ENCODE measurements at regions not wholly inside any gene's neighbourhood (a gene's known extent, or its start where the extent isn't known, plus 50 kb on each side); places are given as distances from the start of the nearest gene placed in this dataset.

GRCh38 chr18:66316701-66317100 lies 287.2 kb downstream of the CDH19 start:
- no peak overlapping the region for H3K4ac ChIP-seq (ENCODE audit: low read length)
- H2AFZ ChIP-seq (ENCODE audit: low read length) = peak overlapping the region; percentile 55
- no peaks in the 10 kb centered on the region for H3K27me3 ChIP-seq (ENCODE audit: control insufficient read depth in 3 of 3, insufficient read depth in 3 of 3, low read depth in 1 of 3, low read length in 3 of 3)
- no peak overlapping the region for H4K8ac ChIP-seq (ENCODE audit: low read depth, low read length)
- H3K9ac ChIP-seq (ENCODE audit: low read depth, low read length, poor library complexity) = no peak overlapping the region
- H2AK5ac ChIP-seq (ENCODE audit: low read depth, low read length) = no peak overlapping the region
- H3K23ac ChIP-seq (ENCODE audit: low read depth, low read length, poor library complexity) = no peak overlapping the region
- no CpG with 5 or more reads among the region's 4 CpGs for WGBS, 2 donors (ENCODE audit: extremely low coverage in 2 of 2, insufficient read length in 2 of 2, insufficient replicate concordance in 1 of 2)
- no peaks in the 10 kb centered on the region for H3K36me3 ChIP-seq (replicated peaks in 1 of 2; ENCODE audit: control insufficient read depth in 2 of 2, insufficient read depth in 2 of 2, low read length in 2 of 2)
- H2BK12ac ChIP-seq (ENCODE audit: low read length) = no peak overlapping the region
- DNase-seq (ENCODE audit: low spot score) = peak; percentile 17
- H3K9me3 ChIP-seq (replicated peaks in 1 of 2; ENCODE audit: control insufficient read depth in 2 of 2, insufficient read depth in 1 of 2, low read depth in 1 of 2, low read length in 2 of 2) = no peaks in the 10 kb centered on the region
- H3K14ac ChIP-seq (ENCODE audit: low read length) = no peak overlapping the region
- H3K4me1 ChIP-seq (ENCODE audit: control insufficient read depth in 2 of 2, insufficient read depth in 1 of 2, low read depth in 1 of 2, low read length in 2 of 2) = no peaks in the 10 kb centered on the region
- H4K91ac ChIP-seq (ENCODE audit: low read depth, low read length, poor library complexity) = no peak overlapping the region
- H3K4me3 ChIP-seq (ENCODE audit: low read length in 2 of 2) = no peak overlapping the region
- H3K4me2 ChIP-seq (ENCODE audit: insufficient read depth, low read length, poor library complexity, severe bottlenecking) = no peak overlapping the region
- no peak overlapping the region for H3K27ac ChIP-seq (replicated peaks; ENCODE audit: low read length)
- H2BK15ac ChIP-seq (ENCODE audit: low read length) = no peak overlapping the region
- no peak overlapping the region for H3K18ac ChIP-seq (ENCODE audit: low read length)
- H2BK5ac ChIP-seq (ENCODE audit: low read length) = no peak overlapping the region
- no peaks in the 10 kb centered on the region for H3K79me1 ChIP-seq (ENCODE audit: low read depth, low read length)
- H2BK120ac ChIP-seq (ENCODE audit: low read depth, low read length) = no peak overlapping the region

- Histone ChIP-seq H3K27me3 (ENCODE audit: control insufficient read depth in 3 of 3, insufficient read depth in 3 of 3, low read depth in 1 of 3, low read length in 3 of 3) (no peaks in the 10 kb centered on the region), H2BK12ac (ENCODE audit: low read length) (no peak overlapping the region), H2BK15ac (ENCODE audit: low read length) (no peak overlapping the region), H3K79me1 (ENCODE audit: low read depth, low read length) (no peaks in the 10 kb centered on the region), H3K36me3 (replicated peaks in 1 of 2; ENCODE audit: control insufficient read depth in 2 of 2, insufficient read depth in 2 of 2, low read length in 2 of 2) (no peaks in the 10 kb centered on the region), H3K4me3 (ENCODE audit: low read length in 2 of 2) (no peak overlapping the region), H3K18ac (ENCODE audit: low read length) (no peak overlapping the region), H3K4ac (ENCODE audit: low read length) (no peak overlapping the region), H3K9ac (ENCODE audit: low read depth, low read length, poor library complexity) (no peak overlapping the region), H2AFZ (ENCODE audit: low read length) (no peak overlapping the region), H2BK5ac (ENCODE audit: low read length) (no peak overlapping the region), H3K4me2 (ENCODE audit: insufficient read depth, low read length, poor library complexity, severe bottlenecking) (no peak overlapping the region), H3K4me1 (ENCODE audit: control insufficient read depth in 2 of 2, insufficient read depth in 1 of 2, low read depth in 1 of 2, low read length in 2 of 2) (no peaks in the 10 kb centered on the region), H3K27ac (replicated peaks; ENCODE audit: low read length) (no peak overlapping the region), H4K91ac (ENCODE audit: low read depth, low read length, poor library complexity) (no peak overlapping the region), H2BK120ac (ENCODE audit: low read depth, low read length) (no peak overlapping the region), H3K14ac (ENCODE audit: low read length) (no peak overlapping the region), H3K9me3 (replicated peaks in 1 of 2; ENCODE audit: control insufficient read depth in 2 of 2, insufficient read depth in 1 of 2, low read depth in 1 of 2, low read length in 2 of 2) (no peaks in the 10 kb centered on the region), H3K23ac (ENCODE audit: low read depth, low read length, poor library complexity) (no peak overlapping the region), H2AK5ac (ENCODE audit: low read depth, low read length) (no peak overlapping the region), H4K8ac (ENCODE audit: low read depth, low read length) (no peak overlapping the region)
- no CpG with 5 or more reads among the region's 5 CpGs for WGBS, 2 donors (ENCODE audit: extremely low coverage in 2 of 2, insufficient read length in 2 of 2, insufficient replicate concordance in 1 of 2)
- no peak for DNase-seq (ENCODE audit: low spot score)
These were observed 303.7 kb downstream of the CDH19 start for GRCh38 chr18:66300141-66300540.

GRCh38 chr18:66280470-66280869 lies 323.4 kb downstream of the CDH19 start:
- no peak for DNase-seq (ENCODE audit: low spot score)
- no peaks in the 10 kb centered on the region for H3K27me3 ChIP-seq (ENCODE audit: control insufficient read depth in 3 of 3, insufficient read depth in 3 of 3, low read depth in 1 of 3, low read length in 3 of 3)
- H3K23ac ChIP-seq (ENCODE audit: low read depth, low read length, poor library complexity) = no peak overlapping the region
- H3K4ac ChIP-seq (ENCODE audit: low read length) = no peak overlapping the region
- H4K8ac ChIP-seq (ENCODE audit: low read depth, low read length) = no peak overlapping the region
- no peak overlapping the region for H3K4me3 ChIP-seq (ENCODE audit: low read length in 2 of 2)
- no peak overlapping the region for H3K27ac ChIP-seq (replicated peaks; ENCODE audit: low read length)
- no peak overlapping the region for H3K9ac ChIP-seq (ENCODE audit: low read depth, low read length, poor library complexity)
- H2BK15ac ChIP-seq (ENCODE audit: low read length) = no peak overlapping the region
- no peak overlapping the region for H3K18ac ChIP-seq (ENCODE audit: low read length)
- WGBS, 2 donors (ENCODE audit: extremely low coverage in 2 of 2, insufficient read length in 2 of 2, insufficient replicate concordance in 1 of 2) = no CpG with 5 or more reads among the region's 2 CpGs
- H2BK12ac ChIP-seq (ENCODE audit: low read length) = no peak overlapping the region
- no peak overlapping the region for H2AK5ac ChIP-seq (ENCODE audit: low read depth, low read length)
- no peak overlapping the region for H3K14ac ChIP-seq (ENCODE audit: low read length)
- H3K36me3 ChIP-seq (replicated peaks in 1 of 2; ENCODE audit: control insufficient read depth in 2 of 2, insufficient read depth in 2 of 2, low read length in 2 of 2) = no peaks in the 10 kb centered on the region
- H3K4me2 ChIP-seq (ENCODE audit: insufficient read depth, low read length, poor library complexity, severe bottlenecking) = no peak overlapping the region
- no peak overlapping the region for H2BK5ac ChIP-seq (ENCODE audit: low read length)
- no peaks in the 10 kb centered on the region for H3K9me3 ChIP-seq (replicated peaks in 1 of 2; ENCODE audit: control insufficient read depth in 2 of 2, insufficient read depth in 1 of 2, low read depth in 1 of 2, low read length in 2 of 2)
- H3K4me1 ChIP-seq (ENCODE audit: control insufficient read depth in 2 of 2, insufficient read depth in 1 of 2, low read depth in 1 of 2, low read length in 2 of 2) = no peaks in the 10 kb centered on the region
- no peak overlapping the region for H2BK120ac ChIP-seq (ENCODE audit: low read depth, low read length)
- H3K79me1 ChIP-seq (ENCODE audit: low read depth, low read length) = no peaks in the 10 kb centered on the region
- no peak overlapping the region for H4K91ac ChIP-seq (ENCODE audit: low read depth, low read length, poor library complexity)
- H2AFZ ChIP-seq (ENCODE audit: low read length) = peak overlapping the region; percentile 59

GRCh38 chr18:66271962-66272361 lies 331.9 kb downstream of the CDH19 start:
- no CpG with 5 or more reads among the region's 4 CpGs for WGBS, 2 donors (ENCODE audit: extremely low coverage in 2 of 2, insufficient read length in 2 of 2, insufficient replicate concordance in 1 of 2)
- no peak overlapping the region for H3K14ac ChIP-seq (ENCODE audit: low read length)
- no peaks in the 10 kb centered on the region for H3K27me3 ChIP-seq (ENCODE audit: control insufficient read depth in 3 of 3, insufficient read depth in 3 of 3, low read depth in 1 of 3, low read length in 3 of 3)
- H3K27ac ChIP-seq (replicated peaks; ENCODE audit: low read length) = peak overlapping the region; percentile 55
- no peak overlapping the region for H3K4ac ChIP-seq (ENCODE audit: low read length)
- peaks cover 0 to 4% of the 10 kb centered on the region in 2 donors for H3K4me1 ChIP-seq (ENCODE audit: control insufficient read depth in 2 of 2, insufficient read depth in 1 of 2, low read depth in 1 of 2, low read length in 2 of 2)
- no peak overlapping the region for H3K18ac ChIP-seq (ENCODE audit: low read length)
- no peak for DNase-seq (ENCODE audit: low spot score)
- H2AFZ ChIP-seq (ENCODE audit: low read length) = peak overlapping the region; percentile 8
- no peak overlapping the region for H3K4me3 ChIP-seq (ENCODE audit: low read length in 2 of 2)
- no peak overlapping the region for H4K91ac ChIP-seq (ENCODE audit: low read depth, low read length, poor library complexity)
- H3K79me1 ChIP-seq (ENCODE audit: low read depth, low read length) = no peaks in the 10 kb centered on the region
- H2AK5ac ChIP-seq (ENCODE audit: low read depth, low read length) = no peak overlapping the region
- peaks cover 0 to 6% of the 10 kb centered on the region in 2 donors for H3K9me3 ChIP-seq (replicated peaks in 1 of 2; ENCODE audit: control insufficient read depth in 2 of 2, insufficient read depth in 1 of 2, low read depth in 1 of 2, low read length in 2 of 2)
- no peak overlapping the region for H4K8ac ChIP-seq (ENCODE audit: low read depth, low read length)
- no peak overlapping the region for H2BK120ac ChIP-seq (ENCODE audit: low read depth, low read length)
- H3K4me2 ChIP-seq (ENCODE audit: insufficient read depth, low read length, poor library complexity, severe bottlenecking) = peak overlapping the region; percentile 18
- H2BK12ac ChIP-seq (ENCODE audit: low read length) = no peak overlapping the region
- H2BK15ac ChIP-seq (ENCODE audit: low read length) = no peak overlapping the region
- no peak overlapping the region for H3K9ac ChIP-seq (ENCODE audit: low read depth, low read length, poor library complexity)
- H3K36me3 ChIP-seq (replicated peaks in 1 of 2; ENCODE audit: control insufficient read depth in 2 of 2, insufficient read depth in 2 of 2, low read length in 2 of 2) = peaks cover 0 to 2% of the 10 kb centered on the region in 2 donors
- H2BK5ac ChIP-seq (ENCODE audit: low read length) = no peak overlapping the region
- H3K23ac ChIP-seq (ENCODE audit: low read depth, low read length, poor library complexity) = no peak overlapping the region

All from neuronal stem cell (in vitro differentiated cells).